HEK293 (cell line): ENCODE measurements at regions not wholly inside any gene's neighbourhood (a gene's known extent, or its start where the extent isn't known, plus 50 kb on each side); places are given as distances from the start of the nearest gene placed in this dataset.

Experiments used
- CTCF ChIA-PET: fragments of 350-600 bp; formaldehyde crosslinking; extraction: SDS; loops from one replicate; lab custom pipeline; 2021; ENCODE audit warnings: antibody characterized with exemption; lab: Yijun Ruan, JAX
- POLR2A ChIA-PET: fragments of 300-600 bp; formaldehyde crosslinking; extraction: SDS; loops from one replicate; lab custom pipeline; 2020; ENCODE audit warnings: antibody characterized with exemption, inconsistent platforms; lab: Yijun Ruan, JAX
- H3K27ac ChIP-seq: fragments of 200-500 bp; sonication (Bioruptor generic); 2 replicates; pipeline ENCODE4 v1.5.1; 2014; ENCODE audit warnings: low read depth, low read length, control low read depth, inconsistent platforms; ENCODE audit errors: extremely low read depth
- H3K36me3 ChIP-seq, 2 experiments: fragments of 200-500 bp in 1 of 2; sonication (Bioruptor generic) in 1 of 2; 1 replicate in 1 of 2; 2 replicates in 1 of 2; pipeline ENCODE4 v1.5.1; 2014 to 2017; ENCODE audit warnings: inconsistent platforms in 2 of 2, low read length in 2 of 2; ENCODE audit not compliant: control insufficient read depth in 2 of 2, insufficient read depth in 1 of 2
- H3K4me1 ChIP-seq: fragments of 200-500 bp; sonication (Bioruptor generic); 2 replicates; pipeline ENCODE4 v1.5.1; 2014; ENCODE audit warnings: mild to moderate bottlenecking, low read length, inconsistent platforms; ENCODE audit not compliant: control insufficient read depth, insufficient read depth
- H3K4me3 ChIP-seq: 2 replicates; pipeline ENCODE4 v1.5.1; 2011; ENCODE audit warnings: low read depth, mild to moderate bottlenecking, control low read depth, low read length, moderate library complexity
- H3K9me3 ChIP-seq: fragments of 200-500 bp; sonication (Bioruptor generic); 2 replicates; pipeline ENCODE4 v1.5.1; 2014; ENCODE audit warnings: low read depth, low read length, inconsistent platforms; ENCODE audit not compliant: control insufficient read depth, insufficient read depth
- CTCF ChIP-seq: fragments of 450-650 bp; formaldehyde crosslinking; IDR thresholded peaks from 2 replicates; pipeline ENCODE4 v1.5.1; 2016; ENCODE audit warnings: missing biosample characterization, missing genetic modification characterization
- KLF16 ChIP-seq: fragments of 450-650 bp; formaldehyde crosslinking; IDR thresholded peaks from 2 replicates; pipeline ENCODE4 v1.5.1; 2017; ENCODE audit warnings: missing biosample characterization, missing genetic modification characterization
- SP3 ChIP-seq: fragments of 450-650 bp; formaldehyde crosslinking; IDR thresholded peaks from 2 replicates; pipeline ENCODE4 v1.5.1; 2016; ENCODE audit warnings: missing biosample characterization, missing genetic modification characterization
- SP7 ChIP-seq: fragments of 450-650 bp; formaldehyde crosslinking; IDR thresholded peaks from 2 replicates; pipeline ENCODE4 v1.5.1; 2016; ENCODE audit warnings: missing biosample characterization, missing genetic modification characterization
- YY1 ChIP-seq: fragments of 450-650 bp; formaldehyde crosslinking; IDR thresholded peaks from 2 replicates; pipeline ENCODE4 v1.5.1; 2018; ENCODE audit warnings: missing biosample characterization, missing genetic modification characterization
- ZBTB17 ChIP-seq: fragments of 450-650 bp; formaldehyde crosslinking; IDR thresholded peaks from 2 replicates; pipeline ENCODE4 v1.5.1; 2016; ENCODE audit warnings: missing biosample characterization, missing genetic modification characterization
- ZBTB8A ChIP-seq: fragments of 450-650 bp; formaldehyde crosslinking; IDR thresholded peaks from 2 replicates; pipeline ENCODE4 v1.5.1; 2016; ENCODE audit warnings: missing biosample characterization, missing genetic modification characterization
- ZNF121 ChIP-seq: fragments of 450-650 bp; formaldehyde crosslinking; IDR thresholded peaks from 2 replicates; pipeline ENCODE4 v1.5.1; 2016; ENCODE audit warnings: missing biosample characterization, missing genetic modification characterization
- ZNF148 ChIP-seq: fragments of 450-650 bp; formaldehyde crosslinking; IDR thresholded peaks from 2 replicates; pipeline ENCODE4 v1.5.0; 2017; ENCODE audit warnings: missing biosample characterization, missing genetic modification characterization, borderline replicate concordance
- ZNF175 ChIP-seq: fragments of 450-650 bp; formaldehyde crosslinking; IDR thresholded peaks from 2 replicates; pipeline ENCODE4 v1.5.1; 2016; ENCODE audit warnings: missing biosample characterization, missing genetic modification characterization
- ZNF2 ChIP-seq: fragments of 450-650 bp; formaldehyde crosslinking; IDR thresholded peaks from 2 replicates; pipeline ENCODE4 v1.5.1; 2016; ENCODE audit warnings: missing biosample characterization, missing genetic modification characterization
- ZNF223 ChIP-seq: fragments of 450-650 bp; formaldehyde crosslinking; IDR thresholded peaks from 2 replicates; pipeline ENCODE4 v1.5.1; 2016; ENCODE audit warnings: missing biosample characterization, missing genetic modification characterization
- ZNF341 ChIP-seq: fragments of 450-650 bp; formaldehyde crosslinking; IDR thresholded peaks from 2 replicates; pipeline ENCODE4; 2016; ENCODE audit warnings: low read depth, missing biosample characterization, missing genetic modification characterization
- ZNF391 ChIP-seq: fragments of 450-650 bp; formaldehyde crosslinking; IDR thresholded peaks from 2 replicates; pipeline ENCODE4 v1.5.1; 2016; ENCODE audit warnings: low read depth, missing biosample characterization, missing genetic modification characterization, borderline replicate concordance
- ZNF501 ChIP-seq: fragments of 450-650 bp; formaldehyde crosslinking; IDR thresholded peaks from 2 replicates; pipeline ENCODE4 v1.5.1; 2016; ENCODE audit warnings: missing biosample characterization, missing genetic modification characterization
- ZNF510 ChIP-seq: fragments of 450-650 bp; formaldehyde crosslinking; IDR thresholded peaks from 2 replicates; pipeline ENCODE4 v1.5.1; 2018; ENCODE audit warnings: mild to moderate bottlenecking, missing genetic modification characterization, missing biosample characterization; ENCODE audit not compliant: insufficient replicate concordance
- ZNF530 ChIP-seq: fragments of 450-650 bp; formaldehyde crosslinking; IDR thresholded peaks from 2 replicates; pipeline ENCODE4 v1.5.1; 2016; ENCODE audit warnings: low read depth, missing biosample characterization, missing genetic modification characterization
- ZNF561 ChIP-seq: fragments of 450-650 bp; IDR thresholded peaks from 2 replicates; pipeline ENCODE4 v1.5.1; 2018; ENCODE audit warnings: missing biosample characterization, missing genetic modification characterization, borderline replicate concordance
- ZNF785 ChIP-seq: fragments of 450-650 bp; formaldehyde crosslinking; IDR thresholded peaks from 2 replicates; pipeline ENCODE4 v1.5.1; 2016; ENCODE audit warnings: missing biosample characterization, missing genetic modification characterization
- ZNF830 ChIP-seq: fragments of 450-650 bp; IDR thresholded peaks from 2 replicates; pipeline ENCODE4 v1.5.0; 2018; ENCODE audit warnings: missing biosample characterization, missing genetic modification characterization, low read depth, mild to moderate bottlenecking, moderate library complexity
- TF ChIP-seq, protein P1 (sequence below): fragments of 450-650 bp; formaldehyde crosslinking; IDR thresholded peaks from 2 replicates; pipeline ENCODE4 v1.5.1; 2016; ENCODE audit warnings: missing biosample characterization, missing genetic modification characterization
- TF ChIP-seq, protein P2 (sequence below): fragments of 450-650 bp; formaldehyde crosslinking; IDR thresholded peaks from 2 replicates; pipeline ENCODE4 v1.5.1; 2017; ENCODE audit warnings: missing biosample characterization, missing genetic modification characterization
- TF ChIP-seq, protein P3 (sequence below): fragments of 450-650 bp; formaldehyde crosslinking; IDR thresholded peaks from 2 replicates; pipeline ENCODE4 v1.5.1; 2016; ENCODE audit warnings: missing biosample characterization, missing genetic modification characterization, borderline replicate concordance

- H3K27ac ChIP-seq: no peak overlapping the region
- no peaks in the 10 kb centered on the region for H3K9me3 ChIP-seq
- ChIA-PET POLR2A (no interaction called here), CTCF (interaction anchor here (1.1 to 1.6 kb wide), 2 partner anchors 44 to 589 kb away, joined by 5 to 6 read pairs; no protein-coding TSS in a partner anchor)
- no peaks in the 10 kb centered on the region for H3K36me3 ChIP-seq
- no peak overlapping the region for H3K4me3 ChIP-seq
- H3K4me1 ChIP-seq: no peaks in the 10 kb centered on the region
- TF ChIP-seq, protein P1, sequence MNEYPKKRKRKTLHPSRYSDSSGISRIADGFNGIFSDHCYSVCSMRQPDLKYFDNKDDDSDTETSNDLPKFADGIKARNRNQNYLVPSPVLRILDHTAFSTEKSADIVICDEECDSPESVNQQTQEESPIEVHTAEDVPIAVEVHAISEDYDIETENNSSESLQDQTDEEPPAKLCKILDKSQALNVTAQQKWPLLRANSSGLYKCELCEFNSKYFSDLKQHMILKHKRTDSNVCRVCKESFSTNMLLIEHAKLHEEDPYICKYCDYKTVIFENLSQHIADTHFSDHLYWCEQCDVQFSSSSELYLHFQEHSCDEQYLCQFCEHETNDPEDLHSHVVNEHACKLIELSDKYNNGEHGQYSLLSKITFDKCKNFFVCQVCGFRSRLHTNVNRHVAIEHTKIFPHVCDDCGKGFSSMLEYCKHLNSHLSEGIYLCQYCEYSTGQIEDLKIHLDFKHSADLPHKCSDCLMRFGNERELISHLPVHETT (tag by site-specific recombination): no peak
- no peak for TF ChIP-seq ZNF2 (tag by site-specific recombination)
- no peak for TF ChIP-seq YY1
- no peak for TF ChIP-seq ZNF561 (tag by site-specific recombination)
- no peak for TF ChIP-seq ZNF510 (tag by site-specific recombination)
- TF ChIP-seq ZNF391 (tag by site-specific recombination): no peak
- TF ChIP-seq ZNF785 (tag by site-specific recombination): no peak
- TF ChIP-seq ZBTB17 (tag by site-specific recombination): no peak
- no peak for TF ChIP-seq SP3 (tag by site-specific recombination)
- TF ChIP-seq ZNF121 (tag by site-specific recombination): no peak
- TF ChIP-seq ZNF501 (tag by site-specific recombination): no peak
- TF ChIP-seq CTCF (tag by site-specific recombination): no peak
- TF ChIP-seq ZNF341 (tag by site-specific recombination): no peak
- TF ChIP-seq ZNF223 (tag by site-specific recombination): no peak
These were observed 177.7 kb downstream of the INSIG2 start for GRCh38 chr2:118265873-118266455.

DNA sequence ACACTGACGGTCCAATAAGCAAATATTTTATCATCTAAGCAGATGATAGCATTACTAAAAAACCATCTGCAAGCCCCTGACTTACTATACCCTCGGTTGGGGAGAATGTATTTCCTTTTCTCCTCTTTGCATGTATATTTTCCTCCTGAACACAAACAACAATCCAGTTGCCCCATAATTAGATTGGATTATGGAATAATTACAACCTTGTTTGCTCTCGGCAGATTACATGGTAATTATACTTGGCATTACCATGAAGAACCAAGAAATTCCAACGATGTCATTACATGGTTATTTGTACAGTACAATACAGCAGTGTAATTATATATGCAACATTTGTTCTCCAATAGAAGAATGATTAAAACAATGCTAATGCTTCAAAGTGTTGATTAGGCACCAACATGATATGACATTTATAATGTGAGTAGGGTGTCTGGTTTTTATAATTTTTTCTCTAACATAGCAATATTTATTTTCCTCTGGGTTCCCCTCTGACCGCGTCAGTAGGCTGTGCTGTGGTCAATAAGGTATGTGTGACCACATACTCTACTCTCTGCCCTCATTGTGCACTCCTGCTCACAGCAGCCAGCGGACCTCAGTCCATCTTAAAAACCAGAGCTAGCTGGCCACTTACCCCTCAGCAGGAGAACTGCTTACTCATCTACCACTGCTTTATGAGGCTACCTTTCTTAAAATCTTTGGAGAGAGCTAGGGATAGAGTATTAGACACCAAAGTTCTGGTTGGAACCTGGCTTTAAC, 176.1 kb downstream of the INSIG2 start:
- Histone ChIP-seq H3K4me1 (no peaks in the 10 kb centered on the region), H3K36me3 (no peaks in the 10 kb centered on the region), H3K27ac (no peak overlapping the region), H3K9me3 (no peaks in the 10 kb centered on the region), H3K4me3 (no peak overlapping the region)
- ChIA-PET POLR2A (no interaction called here), CTCF (no interaction called here)
- TF ChIP-seq KLF16 (tag by site-specific recombination) (no peak), SP7 (peak; percentile 72)
- TF ChIP-seq, protein P2, sequence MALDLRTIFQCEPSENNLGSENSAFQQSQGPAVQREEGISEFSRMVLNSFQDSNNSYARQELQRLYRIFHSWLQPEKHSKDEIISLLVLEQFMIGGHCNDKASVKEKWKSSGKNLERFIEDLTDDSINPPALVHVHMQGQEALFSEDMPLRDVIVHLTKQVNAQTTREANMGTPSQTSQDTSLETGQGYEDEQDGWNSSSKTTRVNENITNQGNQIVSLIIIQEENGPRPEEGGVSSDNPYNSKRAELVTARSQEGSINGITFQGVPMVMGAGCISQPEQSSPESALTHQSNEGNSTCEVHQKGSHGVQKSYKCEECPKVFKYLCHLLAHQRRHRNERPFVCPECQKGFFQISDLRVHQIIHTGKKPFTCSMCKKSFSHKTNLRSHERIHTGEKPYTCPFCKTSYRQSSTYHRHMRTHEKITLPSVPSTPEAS (tag by site-specific recombination): no peak

- TF ChIP-seq ZNF530 (tag by site-specific recombination) (no peak), ZBTB8A (no peak), ZNF830 (tag by site-specific recombination) (no peak), ZNF148 (no peak), ZNF175 (no peak)
- TF ChIP-seq, protein P3, sequence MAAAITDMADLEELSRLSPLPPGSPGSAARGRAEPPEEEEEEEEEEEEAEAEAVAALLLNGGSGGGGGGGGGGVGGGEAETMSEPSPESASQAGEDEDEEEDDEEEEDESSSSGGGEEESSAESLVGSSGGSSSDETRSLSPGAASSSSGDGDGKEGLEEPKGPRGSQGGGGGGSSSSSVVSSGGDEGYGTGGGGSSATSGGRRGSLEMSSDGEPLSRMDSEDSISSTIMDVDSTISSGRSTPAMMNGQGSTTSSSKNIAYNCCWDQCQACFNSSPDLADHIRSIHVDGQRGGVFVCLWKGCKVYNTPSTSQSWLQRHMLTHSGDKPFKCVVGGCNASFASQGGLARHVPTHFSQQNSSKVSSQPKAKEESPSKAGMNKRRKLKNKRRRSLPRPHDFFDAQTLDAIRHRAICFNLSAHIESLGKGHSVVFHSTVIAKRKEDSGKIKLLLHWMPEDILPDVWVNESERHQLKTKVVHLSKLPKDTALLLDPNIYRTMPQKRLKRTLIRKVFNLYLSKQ (tag by site-specific recombination): no peak
- H3K4me3 ChIP-seq: no peak overlapping the region
- ChIA-PET CTCF (no interaction called here), POLR2A (no interaction called here)
- H3K27ac ChIP-seq: no peak overlapping the region
- H3K36me3 ChIP-seq: no peaks in the 10 kb centered on the region
- no peaks in the 10 kb centered on the region for H3K4me1 ChIP-seq
- no peaks in the 10 kb centered on the region for H3K9me3 ChIP-seq
These were observed 169.4 kb downstream of the INSIG2 start for GRCh38 chr2:118257696-118258095.
